MCF 10A (cell line): ENCODE measurements at regions not wholly inside any gene's neighbourhood (a gene's known extent, or its start where the extent isn't known, plus 50 kb on each side); places are given as distances from the start of the nearest gene placed in this dataset.

ENCODE experiments used
- BruUV-seq: library from RNA; stranded (reverse); fragments of 400-500 nt; replicated peaks from 2 replicates; lab custom pipeline; 2021; lab: Mats Ljungman, UMichigan
- CTCF ChIA-PET: fragments of 300-600 bp; sonication (Branson Sonifier 250); formaldehyde crosslinking; extraction: SDS; loops from one replicate; lab custom pipeline; 2021; ENCODE audit warnings: antibody characterized with exemption, inconsistent platforms; lab: Yijun Ruan, JAX
- POLR2A ChIA-PET: fragments of 300-600, 350-650 bp; sonication (Branson Sonifier 250); formaldehyde crosslinking; extraction: SDS; loops from one replicate; lab custom pipeline; 2020; ENCODE audit warnings: antibody characterized with exemption, inconsistent platforms; lab: Yijun Ruan, JAX
- DNase-seq: peaks from one replicate; pipeline ENCODE4 v3.0.0-alpha.2; 2018; ENCODE audit not compliant: unreplicated experiment
- H3K27ac Mint-ChIP-seq: one replicate; pipeline ENCODE4 v1.8.0; 2022; ENCODE audit warnings: mild to moderate bottlenecking, low read depth, mixed read lengths; ENCODE audit not compliant: unreplicated experiment
- H3K27me3 Mint-ChIP-seq: one replicate; pipeline ENCODE4 v1.8.0; 2022; ENCODE audit warnings: mixed read lengths; ENCODE audit not compliant: insufficient read depth, unreplicated experiment
- H3K36me3 Mint-ChIP-seq: one replicate; pipeline ENCODE4 v1.8.0; 2022; ENCODE audit warnings: mild to moderate bottlenecking, moderate library complexity, mixed read lengths; ENCODE audit not compliant: insufficient read depth, unreplicated experiment
- H3K4me1 Mint-ChIP-seq: one replicate; pipeline ENCODE4 v1.8.0; 2022; ENCODE audit warnings: mixed read lengths; ENCODE audit not compliant: insufficient read depth, unreplicated experiment
- H3K4me3 Mint-ChIP-seq: one replicate; pipeline ENCODE4 v1.8.0; 2022; ENCODE audit warnings: mild to moderate bottlenecking, moderate library complexity, mixed read lengths; ENCODE audit not compliant: unreplicated experiment
- H3K9me3 Mint-ChIP-seq: one replicate; pipeline ENCODE4 v1.8.0; 2022; ENCODE audit warnings: mixed read lengths; ENCODE audit not compliant: unreplicated experiment
- CTCF ChIP-seq: fragments of 200-600 bp; IDR thresholded peaks from one replicate; pipeline ENCODE4 v1.8.0; 2022; ENCODE audit warnings: antibody characterized with exemption, mild to moderate bottlenecking; ENCODE audit not compliant: unreplicated experiment
- intact Hi-C: fragments of 100-400 bp; cut with micrococcal nuclease; formaldehyde crosslinking; loops from 2 replicates; pipeline ENCODE4 v1.14.1; 2022

GRCh38 chr18:22675006-22675405, 257.3 kb upstream of the CTAGE1 start:
- H3K27me3 Mint-ChIP-seq: no peaks in the 10 kb centered on the region
- BruUV-seq: no TSS peak
- H3K4me1 Mint-ChIP-seq: peaks cover 21% of the 10 kb centered on the region
- ChIA-PET CTCF (interaction anchor here (1.1 kb wide), 1 partner anchor 8 kb away, joined by 3 read pairs; no protein-coding TSS in a partner anchor), POLR2A (no interaction called here)
- no peak for TF ChIP-seq CTCF
- intact Hi-C loops: no loop called here
- H3K36me3 Mint-ChIP-seq: no peaks in the 10 kb centered on the region
- H3K9me3 Mint-ChIP-seq: no peaks in the 10 kb centered on the region
- H3K4me3 Mint-ChIP-seq: no peak overlapping the region
- DNase-seq: no peak
- peak overlapping the region; percentile 11 for H3K27ac Mint-ChIP-seq

DNA sequence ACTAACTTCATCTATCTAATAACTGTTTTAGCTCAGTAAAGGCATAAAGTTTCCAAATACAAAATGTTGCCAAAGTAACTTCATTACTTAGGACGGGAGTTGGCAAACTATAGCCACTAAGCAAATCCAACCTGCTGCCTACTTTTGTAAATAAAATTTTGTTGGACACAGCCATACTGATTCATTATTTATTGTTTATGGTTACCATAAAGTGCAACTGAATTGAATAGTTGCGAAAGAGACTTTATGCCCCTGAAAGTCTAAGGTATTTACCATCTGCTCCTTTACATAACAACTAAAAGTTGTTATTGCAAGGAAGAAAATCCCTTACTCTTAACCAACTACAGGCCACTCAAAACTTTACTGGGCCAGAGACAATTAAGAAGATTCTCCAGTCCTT, 256.7 kb upstream of the RBBP8 start:
- peaks cover 21% of the 10 kb centered on the region for H3K4me1 Mint-ChIP-seq
- ChIA-PET POLR2A (no interaction called here), CTCF (no interaction called here)
- no peaks in the 10 kb centered on the region for H3K27me3 Mint-ChIP-seq
- intact Hi-C loops: no loop called here
- H3K9me3 Mint-ChIP-seq: no peaks in the 10 kb centered on the region
- H3K36me3 Mint-ChIP-seq: no peaks in the 10 kb centered on the region
- TF ChIP-seq CTCF: no peak
- no TSS peak for BruUV-seq
- peak; percentile 65 for DNase-seq
- no peak overlapping the region for H3K27ac Mint-ChIP-seq
- no peak overlapping the region for H3K4me3 Mint-ChIP-seq

DNA sequence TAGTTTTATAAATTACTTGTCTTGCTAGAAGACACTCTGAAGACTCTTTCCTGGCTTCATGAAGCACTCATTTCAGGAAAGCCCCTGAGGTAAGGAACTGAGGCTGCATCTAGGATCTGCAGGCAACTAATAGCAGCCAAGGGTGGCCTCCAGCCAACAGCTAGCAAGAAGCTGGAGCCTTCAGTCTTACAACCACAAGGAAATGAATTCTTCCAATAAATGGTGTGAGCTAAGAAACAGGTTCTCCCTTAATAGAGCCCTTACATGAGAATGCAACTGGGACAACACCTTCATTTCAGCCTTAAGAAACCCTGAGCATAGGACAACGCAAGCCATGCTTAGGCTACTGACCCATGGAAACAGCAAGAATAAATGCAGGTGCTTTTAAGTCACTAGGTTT, 254.6 kb upstream of the RBBP8 start:
- Mint-ChIP-seq H3K4me3 (no peak overlapping the region), H3K9me3 (no peaks in the 10 kb centered on the region), H3K27ac (no peak overlapping the region), H3K27me3 (no peaks in the 10 kb centered on the region), H3K36me3 (no peaks in the 10 kb centered on the region), H3K4me1 (peaks cover 29% of the 10 kb centered on the region)
- TF ChIP-seq CTCF: no peak
- ChIA-PET POLR2A (no interaction called here), CTCF (no interaction called here)
- no TSS peak for BruUV-seq
- DNase-seq: no peak
- intact Hi-C loops: no loop called here

GRCh38 chr18:22680944-22681343, 252.2 kb upstream of the RBBP8 start:
- no peak for DNase-seq
- ChIA-PET POLR2A (no interaction called here), CTCF (no interaction called here)
- intact Hi-C loops: no loop called here
- Mint-ChIP-seq H3K4me1 (peaks cover 16% of the 10 kb centered on the region), H3K4me3 (no peak overlapping the region), H3K9me3 (no peaks in the 10 kb centered on the region), H3K27me3 (no peaks in the 10 kb centered on the region), H3K27ac (no peak overlapping the region), H3K36me3 (no peaks in the 10 kb centered on the region)
- TF ChIP-seq CTCF: no peak
- no TSS peak for BruUV-seq
